Testis (tissue), 2 donors: ENCODE measurements at regions not wholly inside any gene's neighbourhood (a gene's known extent, or its start where the extent isn't known, plus 50 kb on each side); places are given as distances from the start of the nearest gene placed in this dataset.

Experiments
- POLR2A ChIP-seq: fragments of 450-650 bp; IDR thresholded peaks from one replicate; pipeline ENCODE4 v1.6.1; 2017; ENCODE audit warnings: antibody characterized with exemption, mild to moderate bottlenecking, moderate library complexity
- TF ChIP-seq, protein P1 (sequence below), 3 experiments: fragments of 450-650 bp in 2 of 3; fragments of 200-600 bp in 1 of 3; sonication (generic) in 1 of 3; IDR thresholded peaks; one replicate each; pipeline ENCODE4 v1.5.1; 2016 to 2019; ENCODE audit warnings: antibody characterized with exemption in 3 of 3, mild to moderate bottlenecking in 2 of 3, moderate library complexity in 1 of 3

DNA sequence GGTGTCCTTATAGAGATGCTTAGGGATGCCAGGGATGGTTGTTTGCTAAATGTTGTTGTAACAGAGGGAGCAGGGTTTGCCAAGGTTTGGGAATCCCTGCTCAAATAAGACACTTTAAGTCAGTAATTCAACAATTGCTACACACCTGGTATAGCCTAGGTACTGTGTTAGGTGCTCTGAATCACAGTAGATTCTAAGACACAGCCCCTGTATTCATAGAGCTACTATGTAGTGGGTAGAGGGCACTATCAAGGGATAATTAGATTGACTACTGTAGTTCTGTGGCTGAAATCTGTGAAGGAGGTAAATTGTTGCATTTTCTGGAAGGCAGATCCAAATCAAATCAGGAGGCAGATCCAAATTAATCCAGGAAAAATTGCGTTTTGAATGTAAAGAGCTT is 149.2 kb downstream of the C12orf75 start:
- TF ChIP-seq, protein P1, sequence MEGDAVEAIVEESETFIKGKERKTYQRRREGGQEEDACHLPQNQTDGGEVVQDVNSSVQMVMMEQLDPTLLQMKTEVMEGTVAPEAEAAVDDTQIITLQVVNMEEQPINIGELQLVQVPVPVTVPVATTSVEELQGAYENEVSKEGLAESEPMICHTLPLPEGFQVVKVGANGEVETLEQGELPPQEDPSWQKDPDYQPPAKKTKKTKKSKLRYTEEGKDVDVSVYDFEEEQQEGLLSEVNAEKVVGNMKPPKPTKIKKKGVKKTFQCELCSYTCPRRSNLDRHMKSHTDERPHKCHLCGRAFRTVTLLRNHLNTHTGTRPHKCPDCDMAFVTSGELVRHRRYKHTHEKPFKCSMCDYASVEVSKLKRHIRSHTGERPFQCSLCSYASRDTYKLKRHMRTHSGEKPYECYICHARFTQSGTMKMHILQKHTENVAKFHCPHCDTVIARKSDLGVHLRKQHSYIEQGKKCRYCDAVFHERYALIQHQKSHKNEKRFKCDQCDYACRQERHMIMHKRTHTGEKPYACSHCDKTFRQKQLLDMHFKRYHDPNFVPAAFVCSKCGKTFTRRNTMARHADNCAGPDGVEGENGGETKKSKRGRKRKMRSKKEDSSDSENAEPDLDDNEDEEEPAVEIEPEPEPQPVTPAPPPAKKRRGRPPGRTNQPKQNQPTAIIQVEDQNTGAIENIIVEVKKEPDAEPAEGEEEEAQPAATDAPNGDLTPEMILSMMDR (IDR thresholded peaks at IDR 0.05) = no peak
- no peak for TF ChIP-seq POLR2A
